ENCODE measurements at regions not wholly inside any gene's neighbourhood (a gene's known extent, or its start where the extent isn't known, plus 50 kb on each side); places are given as distances from the start of the nearest gene placed in this dataset.
A peak's percentile ranks its signal among the peaks of the same experiment; 100 is the strongest.

- peaks cover 70% of the 10 kb centered on the region for H3K9me3 Mint-ChIP-seq
- no peaks in the 10 kb centered on the region for H3K4me1 Mint-ChIP-seq
- H3K4me3 Mint-ChIP-seq, result no peak overlapping the region
- no peaks in the 10 kb centered on the region for H3K27me3 Mint-ChIP-seq (ENCODE audit: low read depth)
- no peak for DNase-seq (ENCODE audit: low spot score in 2 of 2, unreplicated experiment in 2 of 2)
- peaks cover 32% of the 10 kb centered on the region for H3K36me3 Mint-ChIP-seq
- no peak overlapping the region for H3K27ac Mint-ChIP-seq
- TF ChIP-seq CTCF (IDR thresholded peaks at IDR 0.05; ENCODE audit: unreplicated experiment), result no peak
Observed at GRCh38 chr13:22412452-22412851, 741.6 kb downstream of the FGF9 start.

GRCh38 chr13:22422023-22422422, 751.1 kb downstream of the FGF9 start:
- no peaks in the 10 kb centered on the region for H3K36me3 Mint-ChIP-seq
- peaks cover 8% of the 10 kb centered on the region for H3K9me3 Mint-ChIP-seq
- no peak overlapping the region for H3K4me3 Mint-ChIP-seq
- H3K4me1 Mint-ChIP-seq, result peaks cover 4% of the 10 kb centered on the region
- no peak overlapping the region for H3K27ac Mint-ChIP-seq
- DNase-seq (ENCODE audit: low spot score in 2 of 2, unreplicated experiment in 2 of 2), result no peak
- no peaks in the 10 kb centered on the region for H3K27me3 Mint-ChIP-seq (ENCODE audit: low read depth)
- no peak for TF ChIP-seq CTCF (IDR thresholded peaks at IDR 0.05; ENCODE audit: unreplicated experiment)

- Mint-ChIP-seq H3K27me3 (ENCODE audit: low read depth) (no peaks in the 10 kb centered on the region), H3K4me1 (peaks cover 4% of the 10 kb centered on the region), H3K4me3 (no peak overlapping the region), H3K36me3 (no peaks in the 10 kb centered on the region), H3K27ac (no peak overlapping the region), H3K9me3 (peaks cover 8% of the 10 kb centered on the region)
- DNase-seq (ENCODE audit: low spot score in 2 of 2, unreplicated experiment in 2 of 2), result no peak
- TF ChIP-seq CTCF (IDR thresholded peaks at IDR 0.05; ENCODE audit: unreplicated experiment), result no peak
Observed at GRCh38 chr13:22422712-22423111, 751.8 kb downstream of the FGF9 start.

- TF ChIP-seq CTCF (IDR thresholded peaks at IDR 0.05; ENCODE audit: unreplicated experiment), result no peak
- H3K36me3 Mint-ChIP-seq, result no peaks in the 10 kb centered on the region
- H3K9me3 Mint-ChIP-seq, result peaks cover 8% of the 10 kb centered on the region
- peaks cover 4% of the 10 kb centered on the region for H3K4me1 Mint-ChIP-seq
- H3K27ac Mint-ChIP-seq, result no peak overlapping the region
- no peaks in the 10 kb centered on the region for H3K27me3 Mint-ChIP-seq (ENCODE audit: low read depth)
- H3K4me3 Mint-ChIP-seq, result no peak overlapping the region
- DNase-seq (ENCODE audit: low spot score in 2 of 2, unreplicated experiment in 2 of 2), result no peak
Observed at GRCh38 chr13:22423261-22423660, 752.4 kb downstream of the FGF9 start.

- Mint-ChIP-seq H3K27me3 (ENCODE audit: low read depth) (no peaks in the 10 kb centered on the region), H3K9me3 (peaks cover 8% of the 10 kb centered on the region), H3K4me1 (peaks cover 4% of the 10 kb centered on the region), H3K4me3 (no peak overlapping the region), H3K36me3 (no peaks in the 10 kb centered on the region), H3K27ac (no peak overlapping the region)
- DNase-seq (ENCODE audit: low spot score in 2 of 2, unreplicated experiment in 2 of 2), result no peak
- no peak for TF ChIP-seq CTCF (IDR thresholded peaks at IDR 0.05; ENCODE audit: unreplicated experiment)
Observed at GRCh38 chr13:22425087-22425486, 754.2 kb downstream of the FGF9 start.

GRCh38 chr13:22427066-22427465, 753.7 kb upstream of the SGCG start:
- no peaks in the 10 kb centered on the region for H3K27me3 Mint-ChIP-seq (ENCODE audit: low read depth)
- H3K36me3 Mint-ChIP-seq, result no peaks in the 10 kb centered on the region
- peaks cover 8% of the 10 kb centered on the region for H3K9me3 Mint-ChIP-seq
- no peak for TF ChIP-seq CTCF (IDR thresholded peaks at IDR 0.05; ENCODE audit: unreplicated experiment)
- no peak overlapping the region for H3K4me3 Mint-ChIP-seq
- H3K4me1 Mint-ChIP-seq, result peaks cover 4% of the 10 kb centered on the region
- no peak for DNase-seq (ENCODE audit: low spot score in 2 of 2, unreplicated experiment in 2 of 2)
- H3K27ac Mint-ChIP-seq, result peak overlapping the region; percentile 18

Data from mesothelial cell of epicardium (in vitro differentiated cells).